OCI-LY3 (cell line): ENCODE measurements at regions not wholly inside any gene's neighbourhood (a gene's known extent, or its start where the extent isn't known, plus 50 kb on each side); places are given as distances from the start of the nearest gene placed in this dataset.

ENCODE experiments used
- CTCF ChIP-seq: fragments of 200-600, 300-600 bp; sonication (generic); IDR thresholded peaks from 2 replicates; pipeline ENCODE4 v1.5.1; 2014; ENCODE audit warnings: antibody characterized with exemption, low read length, low read depth
- EZH2phosphoT487 ChIP-seq: fragments of 200-600 bp; shearing (Covaris generic); IDR thresholded peaks from 2 replicates; pipeline ENCODE4 v1.6.1; 2018; ENCODE audit warnings: antibody characterized with exemption, mixed run types, low read depth

- 0 out of 2 replicates have a peak, but pooled peaks have one; percentile 9 for TF ChIP-seq CTCF
- no peak for TF ChIP-seq EZH2phosphoT487
Measured at GRCh38 chr16:60686824-60687223, 1349.4 kb downstream of the CDH8 start.
